IMR-90 (cell line): ENCODE measurements at regions not wholly inside any gene's neighbourhood (a gene's known extent, or its start where the extent isn't known, plus 50 kb on each side); places are given as distances from the start of the nearest gene placed in this dataset.

Experiments
- ATAC-seq: fragments of 200-7000 bp; cut with Tn5 transposase; 2 replicates; pipeline ENCODE4 v1.9.1; 2020; ENCODE audit warnings: low read depth, mild to moderate bottlenecking, moderate library complexity
- BruUV-seq: library from RNA; stranded (reverse); fragments of 400-500 nt; replicated peaks from 2 replicates; lab custom pipeline; 2021; lab: Mats Ljungman, UMichigan
- CTCF ChIA-PET: fragments of 300-600 bp; formaldehyde crosslinking; extraction: SDS; loops from one replicate; lab custom pipeline; 2021; ENCODE audit warnings: antibody characterized with exemption; lab: Yijun Ruan, JAX
- POLR2A ChIA-PET: fragments of 300-600 bp; sonication (Branson Sonifier 250); formaldehyde crosslinking; loops from one replicate; lab custom pipeline; 2022; ENCODE audit warnings: antibody characterized with exemption; ENCODE audit not compliant: unreplicated experiment; lab: Charles Lee
- DNase-seq: peaks from one replicate; pipeline ENCODE4 v3.0.0; 2013
- H2AFZ ChIP-seq: replicated peaks from 2 replicates; pipeline ENCODE3; 2013; ENCODE audit warnings: low read length, mild to moderate bottlenecking; ENCODE audit not compliant: poor library complexity
- H2AK5ac ChIP-seq: 2 replicates; pipeline ENCODE4 v1.6.1; 2013; ENCODE audit warnings: low read depth, low read length, inconsistent platforms
- H2AK9ac ChIP-seq: replicated peaks from 2 replicates; pipeline ENCODE3; 2013; ENCODE audit warnings: mild to moderate bottlenecking, low read depth, low read length, moderate library complexity; ENCODE audit not compliant: poor library complexity
- H2BK120ac ChIP-seq: 2 replicates; pipeline ENCODE4 v1.6.1; 2013; ENCODE audit warnings: low read depth, low read length, inconsistent platforms
- H2BK15ac ChIP-seq: 3 replicates; pipeline ENCODE4 v1.6.1; 2013; ENCODE audit warnings: low read depth, low read length, inconsistent platforms
- H2BK20ac ChIP-seq: 2 replicates; pipeline ENCODE4 v1.6.1; 2013; ENCODE audit warnings: low read depth, mild to moderate bottlenecking, inconsistent platforms, low read length, moderate library complexity
- H2BK5ac ChIP-seq: 2 replicates; pipeline ENCODE4 v1.6.1; 2013; ENCODE audit warnings: mild to moderate bottlenecking, low read depth, low read length, inconsistent platforms; ENCODE audit not compliant: poor library complexity, severe bottlenecking
- H3K14ac ChIP-seq: replicated peaks from 2 replicates; pipeline ENCODE4 v1.6.1; 2013; ENCODE audit warnings: low read depth, low read length, inconsistent platforms
- H3K18ac ChIP-seq: 2 replicates; pipeline ENCODE4 v1.6.1; 2013; ENCODE audit warnings: low read depth, low read length, control low read depth
- H3K23ac ChIP-seq: 2 replicates; pipeline ENCODE4 v1.6.1; 2013; ENCODE audit warnings: low read depth, low read length, inconsistent platforms
- H3K27ac ChIP-seq: 2 replicates; pipeline ENCODE4 v1.5.1; 2013; ENCODE audit warnings: mild to moderate bottlenecking, control low read depth, low read length; ENCODE audit not compliant: insufficient read depth
- H3K27me3 ChIP-seq: 2 replicates; pipeline ENCODE4 v1.6.1; 2013; ENCODE audit warnings: low read length; ENCODE audit not compliant: control insufficient read depth, insufficient read depth
- H3K36me3 ChIP-seq: 2 replicates; pipeline ENCODE4 v1.6.1; 2013; ENCODE audit warnings: low read length, mixed read lengths; ENCODE audit not compliant: control insufficient read depth, insufficient read depth
- H3K4ac ChIP-seq: 2 replicates; pipeline ENCODE4 v1.6.1; 2013; ENCODE audit warnings: low read depth, low read length, inconsistent platforms
- H3K4me1 ChIP-seq: 2 replicates; pipeline ENCODE4 v1.6.1; 2013; ENCODE audit warnings: low read length, mixed read lengths; ENCODE audit not compliant: control insufficient read depth, insufficient read depth
- H3K4me2 ChIP-seq: 2 replicates; pipeline ENCODE4 v1.6.1; 2013; ENCODE audit warnings: low read depth, mild to moderate bottlenecking, control low read depth, low read length, moderate library complexity
- H3K4me3 ChIP-seq: 2 replicates; pipeline ENCODE4 v1.5.1; 2013; ENCODE audit warnings: low read depth, mild to moderate bottlenecking, control low read depth, low read length, moderate library complexity; ENCODE audit not compliant: insufficient read depth
- H3K56ac ChIP-seq: 2 replicates; pipeline ENCODE4 v1.6.1; 2013; ENCODE audit warnings: low read length, inconsistent platforms; ENCODE audit not compliant: insufficient read depth; ENCODE audit errors: extremely low read depth
- H3K79me1 ChIP-seq, 2 experiments: 2 replicates each; pipeline ENCODE4 v1.6.1; 2013; ENCODE audit warnings: low read length in 2 of 2, inconsistent platforms in 1 of 2, low read depth in 1 of 2
- H3K9ac ChIP-seq: 2 replicates; pipeline ENCODE4 v1.6.1; 2013; ENCODE audit warnings: low read depth, low read length, control low read depth
- H3K9me1 ChIP-seq: 2 replicates; pipeline ENCODE4 v1.6.1; 2013; ENCODE audit warnings: low read length, inconsistent platforms; ENCODE audit not compliant: insufficient read depth
- H3K9me3 ChIP-seq: 2 replicates; pipeline ENCODE4 v1.6.1; 2013; ENCODE audit warnings: low read length; ENCODE audit not compliant: control insufficient read depth, insufficient read depth
- H4K20me1 ChIP-seq: 2 replicates; pipeline ENCODE4 v1.6.1; 2013; ENCODE audit warnings: low read length, inconsistent platforms; ENCODE audit not compliant: insufficient read depth
- H4K5ac ChIP-seq: 2 replicates; pipeline ENCODE4 v1.6.1; 2013; ENCODE audit warnings: mild to moderate bottlenecking, low read depth, low read length, control low read depth
- H4K8ac ChIP-seq, 2 experiments: 2 replicates each; pipeline ENCODE4 v1.6.1; 2013; ENCODE audit warnings: low read depth in 2 of 2, low read length in 2 of 2, control low read depth in 1 of 2, inconsistent platforms in 1 of 2
- H4K91ac ChIP-seq: 2 replicates; pipeline ENCODE4 v1.6.1; 2013; ENCODE audit warnings: low read depth, low read length, inconsistent platforms; ENCODE audit not compliant: insufficient read depth
- BHLHE40 ChIP-seq: fragments of 150-350 bp; IDR thresholded peaks from 2 replicates; pipeline ENCODE4 v1.6.1; 2016; ENCODE audit warnings: mild to moderate bottlenecking, low read depth, low read length
- CEBPB ChIP-seq: IDR thresholded peaks from 2 replicates; pipeline ENCODE4 v1.6.1; 2012; ENCODE audit warnings: low read depth, low read length, improper control_type of control experiment
- CHD1 ChIP-seq: IDR thresholded peaks from 2 replicates; pipeline ENCODE4 v1.6.1; 2012; ENCODE audit warnings: low read depth, low read length, improper control_type of control experiment
- CTCF ChIP-seq: conservative IDR thresholded peaks from 2 replicates; pipeline ENCODE4 v1.5.1; 2012; ENCODE audit warnings: mild to moderate bottlenecking, low read depth, low read length, improper control_type of control experiment
- ELK1 ChIP-seq: fragments of 150-350 bp; IDR thresholded peaks from 2 replicates; pipeline ENCODE4 v1.6.1; 2016; ENCODE audit warnings: low read depth, mild to moderate bottlenecking, low read length, moderate library complexity, borderline replicate concordance
- FOS ChIP-seq: fragments of 150-350 bp; IDR thresholded peaks from 2 replicates; pipeline ENCODE4 v1.6.1; 2016; ENCODE audit warnings: low read depth, low read length
- MAFK ChIP-seq: IDR thresholded peaks from 2 replicates; pipeline ENCODE4 v1.6.1; 2012; ENCODE audit warnings: low read depth, low read length, improper control_type of control experiment
- MAZ ChIP-seq: IDR thresholded peaks from 2 replicates; pipeline ENCODE4 v1.6.1; 2012; ENCODE audit warnings: low read depth, mild to moderate bottlenecking, low read length, improper control_type of control experiment, moderate library complexity, borderline replicate concordance
- MXI1 ChIP-seq: IDR thresholded peaks from 2 replicates; pipeline ENCODE4 v1.6.1; 2012; ENCODE audit warnings: low read depth, mild to moderate bottlenecking, low read length, moderate library complexity, borderline replicate concordance
- NFE2L2 ChIP-seq: fragments of 150-350 bp; IDR thresholded peaks from 2 replicates; pipeline ENCODE4 v1.6.1; 2016; ENCODE audit warnings: low read depth, mild to moderate bottlenecking, low read length
- POLR2A ChIP-seq: IDR thresholded peaks from 2 replicates; pipeline ENCODE4 v1.6.1; 2012; ENCODE audit warnings: mild to moderate bottlenecking, low read depth, low read length
- RAD21 ChIP-seq: IDR thresholded peaks from 2 replicates; pipeline ENCODE4 v1.6.1; 2012; ENCODE audit warnings: low read length, improper control_type of control experiment
- RCOR1 ChIP-seq: IDR thresholded peaks from 2 replicates; pipeline ENCODE4 v1.6.1; 2012; ENCODE audit warnings: mild to moderate bottlenecking, low read length, improper control_type of control experiment; ENCODE audit not compliant: insufficient replicate concordance
- RFX5 ChIP-seq: IDR thresholded peaks from 2 replicates; pipeline ENCODE4 v1.8.0; 2012; ENCODE audit warnings: low read depth, mild to moderate bottlenecking, low read length, moderate library complexity
- SMC3 ChIP-seq: fragments of 150-350 bp; IDR thresholded peaks from 2 replicates; pipeline ENCODE4 v1.6.1; 2016; ENCODE audit warnings: low read depth, mild to moderate bottlenecking, antibody characterized with exemption, low read length, moderate library complexity
- USF2 ChIP-seq: fragments of 150-350 bp; IDR thresholded peaks from 2 replicates; pipeline ENCODE4 v1.6.1; 2017; ENCODE audit warnings: mild to moderate bottlenecking, antibody characterized with exemption, low read length, low read depth
- WGBS, 2 experiments: methylation state at CpG; one replicate each; pipeline versions ENCODE4 v1.1.5 to v1.1.7; 2013; ENCODE audit warnings: missing lambda C conversion rate in 2 of 2; ENCODE audit not compliant: insufficient read length in 1 of 2; ENCODE audit errors: extremely low coverage in 2 of 2; 5-methylcytosine and 5-hydroxymethylcytosine counted together
- dilution Hi-C: fragments of 300-500 bp; cut with HindIII; formaldehyde crosslinking; loops from one replicate; pipeline ENCODE4 v1.14.3; 2018; ENCODE audit warnings: low sequenced_read_pairs; ENCODE audit not compliant: unreplicated experiment
- in situ Hi-C: fragments of 300-500 bp; cut with MboI; formaldehyde crosslinking; loops from 3 replicates; pipeline ENCODE4 v1.14.3; 2019; ENCODE audit warnings: low sequenced_read_pairs, inconsistent platforms, mixed read lengths
- intact Hi-C: fragments of 100-400 bp; cut with micrococcal nuclease; formaldehyde crosslinking; loops from 2 replicates; pipeline ENCODE4 v1.10.0; 2022

- no peak overlapping the region for H3K56ac ChIP-seq
- H4K20me1 ChIP-seq, result no peaks in the 10 kb centered on the region
- no peak overlapping the region for H3K27ac ChIP-seq
- no peaks in the 10 kb centered on the region for H3K9me1 ChIP-seq
- H4K8ac ChIP-seq, result no peak overlapping the region
- intact Hi-C loops, result no loop called here
- no peak overlapping the region for H2AK5ac ChIP-seq
- H3K9me3 ChIP-seq, result peaks cover 58% of the 10 kb centered on the region
- no peak overlapping the region for H4K5ac ChIP-seq
- H3K18ac ChIP-seq, result no peak overlapping the region
- no peak overlapping the region for H3K4me2 ChIP-seq
- no peak overlapping the region for H4K91ac ChIP-seq
- H2BK5ac ChIP-seq, result no peak overlapping the region
- in situ Hi-C loops, result no loop called here
- TF ChIP-seq ELK1 (no peak), CTCF (no peak), MXI1 (no peak), CHD1 (no peak), BHLHE40 (no peak), FOS (no peak), CEBPB (no peak), MAZ (no peak), MAFK (no peak), RCOR1 (no peak), NFE2L2 (no peak), RAD21 (no peak), POLR2A (no peak), RFX5 (no peak), SMC3 (no peak), USF2 (no peak)
- no peaks in the 10 kb centered on the region for H3K27me3 ChIP-seq
- no peak overlapping the region for H3K14ac ChIP-seq
- no peaks in the 10 kb centered on the region for H3K36me3 ChIP-seq
- 53% methylated on average over 5 of the region's 26 CpGs; no CpG with 5 or more reads in 1 of the 2 experiments for WGBS, 2 experiments
- BruUV-seq, result no TSS peak
- H3K4ac ChIP-seq, result no peak overlapping the region
- POLR2A ChIA-PET, result no interaction called here
- no peak overlapping the region for H3K23ac ChIP-seq
- CTCF ChIA-PET, result no interaction called here
- no peaks in the 10 kb centered on the region for H3K4me1 ChIP-seq
- H3K9ac ChIP-seq, result no peak overlapping the region
- no peak for DNase-seq
- dilution Hi-C loops, result no loop called here
- no peak overlapping the region for H2AK9ac ChIP-seq
- H2BK20ac ChIP-seq, result no peak overlapping the region
- H3K4me3 ChIP-seq, result no peak overlapping the region
- H2BK120ac ChIP-seq, result no peak overlapping the region
- no peak overlapping the region for H2AFZ ChIP-seq
- no peak overlapping the region for H2BK15ac ChIP-seq
- ATAC-seq, result no peak
- H3K79me1 ChIP-seq, result no peaks in the 10 kb centered on the region
Observed at GRCh38 chr18:78685980-78686530, 293.6 kb upstream of the SALL3 start.
